Mucosa of gallbladder (tissue), 1 donor: ENCODE measurements at regions not wholly inside any gene's neighbourhood (a gene's known extent, or its start where the extent isn't known, plus 50 kb on each side); places are given as distances from the start of the nearest gene placed in this dataset.
A peak's percentile ranks its signal among the peaks of the same experiment; 100 is the strongest.
"Not testable (repeated sequence)": the region's sequence is repeated elsewhere in the genome, so short reads cannot be mapped to it uniquely, and the experiment has no call there.

Experiments
- DNase-seq: peaks from one replicate; pipeline ENCODE4 v3.0.0-alpha.2; 2020; ENCODE audit warnings: low spot score
- donor health status: DM: no; HTN: no; CAD: no.

DNA sequence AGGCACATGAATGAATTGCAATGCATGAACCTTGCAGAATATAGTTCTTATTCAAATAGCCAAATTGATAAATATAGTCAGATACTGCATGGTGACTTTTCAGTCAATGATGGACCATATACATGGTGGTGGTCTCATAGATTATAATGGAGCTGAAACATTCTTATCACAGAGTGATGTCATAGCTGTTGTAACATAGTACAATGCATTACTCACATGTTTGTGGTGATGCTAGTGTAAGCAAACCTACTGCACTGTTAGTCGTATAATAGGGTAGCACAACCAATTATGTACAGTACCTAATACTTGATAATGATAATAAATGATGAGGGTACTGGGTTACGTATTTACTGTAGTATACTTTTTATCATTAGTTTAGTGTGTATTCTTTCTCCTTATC, 280.3 kb downstream of the BCAT1 start:
- no peak for DNase-seq

DNA sequence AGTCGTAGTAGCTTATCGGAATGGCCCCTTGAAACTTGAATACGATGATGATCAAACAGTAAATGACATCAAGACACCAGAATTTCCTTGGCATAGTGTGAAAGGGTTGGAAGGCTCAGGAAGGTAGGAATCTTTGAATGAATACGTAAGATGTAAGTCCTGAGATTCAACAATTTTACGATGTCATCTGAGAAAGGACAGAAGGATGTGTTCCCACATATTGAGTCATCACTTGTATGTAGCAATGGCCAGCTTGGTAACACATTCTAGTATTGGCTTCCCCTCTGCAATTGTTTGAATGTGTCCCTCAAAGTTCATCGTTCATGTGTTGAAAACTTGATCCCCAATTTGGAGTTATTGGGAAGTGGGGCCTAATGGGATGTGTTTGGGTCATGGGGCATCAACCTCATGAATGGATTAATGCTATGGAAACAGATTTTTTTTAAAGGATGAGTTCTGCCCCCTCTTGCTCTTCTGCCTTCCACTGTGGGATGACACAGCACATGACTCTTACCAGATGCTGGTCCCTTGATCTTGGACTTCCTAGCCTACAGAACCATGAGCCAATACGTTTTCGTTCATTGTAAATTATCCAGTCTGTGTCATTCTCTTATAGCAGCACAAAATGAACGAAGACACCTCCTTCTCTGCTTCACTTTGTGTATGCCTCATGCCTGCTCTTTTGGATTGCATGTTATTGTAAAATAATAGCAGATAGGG, 284.6 kb downstream of the BCAT1 start:
- no peak for DNase-seq

DNA sequence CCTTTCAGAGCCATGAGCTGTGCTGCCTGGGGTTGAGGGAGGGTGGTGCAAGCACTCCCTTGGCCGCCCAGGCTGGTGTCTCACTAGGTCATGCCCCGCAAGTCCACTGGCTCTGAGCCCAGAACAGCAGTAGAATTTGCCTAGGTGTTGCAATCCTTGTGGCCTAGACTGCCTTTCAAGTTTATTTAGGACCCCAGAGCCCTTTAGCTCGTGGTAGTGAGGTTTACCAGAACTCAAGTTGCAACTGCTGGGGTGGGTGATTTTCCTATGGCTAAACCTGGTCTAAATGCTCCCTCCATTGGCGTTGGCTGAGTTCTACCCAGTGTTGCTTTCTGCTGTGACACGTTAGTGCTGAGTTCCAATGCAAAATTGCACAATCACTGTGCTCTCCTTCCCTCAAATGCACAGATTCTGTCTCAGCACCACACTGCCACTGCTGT, 287.2 kb downstream of the BCAT1 start:
- peak; percentile 23 for DNase-seq

DNA sequence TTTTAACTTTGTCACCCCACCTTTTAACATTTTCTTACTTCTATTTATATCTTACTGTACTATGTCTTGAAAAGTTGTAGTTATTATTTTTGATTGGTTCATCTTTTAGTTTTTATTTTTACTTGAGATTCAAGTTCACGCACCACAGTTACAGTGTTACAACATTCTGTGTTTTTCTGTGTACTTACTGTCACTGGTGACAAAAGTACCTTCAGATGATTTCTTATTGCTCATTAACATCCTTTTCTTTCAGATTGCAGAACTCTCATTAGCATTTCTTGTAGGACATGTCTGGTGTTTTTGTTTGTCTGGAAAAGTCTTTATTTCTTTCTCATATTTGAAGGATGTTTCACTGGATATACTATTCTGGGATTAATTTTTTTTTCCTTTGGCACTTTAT, 289.9 kb downstream of the BCAT1 start:
- no peak for DNase-seq

DNA sequence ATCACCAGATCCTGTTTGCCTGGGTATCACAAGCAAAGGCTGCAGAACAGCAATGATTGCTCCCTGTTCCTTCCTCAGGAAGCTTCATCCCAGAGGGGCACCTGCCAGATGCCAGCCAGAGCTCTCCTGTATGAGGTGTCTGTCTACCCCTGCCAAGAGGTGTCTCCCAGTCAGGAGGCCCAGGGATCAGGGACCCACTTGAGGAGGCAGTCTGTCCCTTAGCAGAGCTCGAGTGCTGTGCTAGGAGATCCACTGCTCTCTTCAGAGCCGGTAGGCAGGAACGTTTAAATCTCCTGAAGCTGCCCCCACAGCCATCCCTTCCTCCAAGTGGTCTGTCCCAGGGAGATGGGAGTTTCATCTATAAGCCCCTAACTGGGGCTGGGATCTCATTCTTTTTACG, 294.6 kb downstream of the BCAT1 start:
- DNase-seq = not testable (repeated sequence)

DNA sequence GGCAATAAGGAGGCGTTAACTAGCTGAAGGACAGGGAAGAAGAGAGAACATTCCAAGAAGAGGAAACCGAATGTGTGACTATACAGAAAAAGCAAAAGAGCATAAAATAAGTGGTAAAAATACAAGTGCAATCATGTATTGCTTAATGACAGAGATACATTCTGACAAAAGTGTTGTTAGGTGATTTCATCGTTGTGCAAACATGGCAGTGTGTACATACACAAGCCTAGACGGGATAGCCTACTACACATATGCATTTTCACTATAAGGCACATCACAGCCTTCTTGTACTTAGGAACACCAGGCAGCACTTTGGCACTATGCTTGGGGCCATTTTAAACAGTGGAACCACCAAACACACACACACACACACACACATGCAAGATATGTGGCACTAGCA, 299.3 kb downstream of the BCAT1 start:
- no peak for DNase-seq

DNA sequence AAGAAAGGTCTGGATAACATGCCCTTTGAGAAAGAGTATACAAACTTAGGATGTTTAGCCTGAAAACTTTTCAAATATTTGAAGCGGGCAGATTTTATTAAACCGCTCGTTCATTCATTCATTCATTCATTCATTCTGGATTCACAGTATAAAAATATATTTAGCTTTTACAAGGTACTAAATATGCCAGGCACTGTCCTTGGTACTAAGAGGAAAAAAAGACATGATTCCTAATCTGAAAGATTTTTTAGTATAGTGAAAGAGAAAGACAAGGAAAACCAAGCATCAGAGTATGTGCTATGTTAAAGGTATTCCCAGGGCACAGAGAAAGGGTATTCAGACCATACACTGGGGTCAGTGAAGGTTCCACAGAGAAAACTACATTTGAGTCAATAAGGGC, 299.7 kb downstream of the BCAT1 start:
- no peak for DNase-seq

DNA sequence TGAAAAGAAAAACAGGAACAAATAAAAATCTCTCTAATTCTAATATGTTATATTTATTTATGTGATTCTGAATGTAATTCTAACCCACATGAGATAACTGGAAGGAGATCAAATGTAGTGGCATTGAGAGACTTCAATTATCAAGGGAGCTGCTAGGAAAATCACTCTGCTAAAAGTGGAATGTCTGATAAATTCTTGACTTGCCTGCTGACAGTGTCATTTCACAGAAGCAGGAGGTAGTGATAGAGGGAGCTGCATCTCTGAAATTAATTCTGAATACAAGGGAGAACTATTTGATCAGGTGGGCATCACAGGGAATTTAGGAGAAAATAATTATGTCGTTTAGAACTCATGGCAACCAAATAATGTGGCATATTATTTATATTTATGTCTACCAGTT, 303.6 kb downstream of the BCAT1 start:
- no peak for DNase-seq

DNA sequence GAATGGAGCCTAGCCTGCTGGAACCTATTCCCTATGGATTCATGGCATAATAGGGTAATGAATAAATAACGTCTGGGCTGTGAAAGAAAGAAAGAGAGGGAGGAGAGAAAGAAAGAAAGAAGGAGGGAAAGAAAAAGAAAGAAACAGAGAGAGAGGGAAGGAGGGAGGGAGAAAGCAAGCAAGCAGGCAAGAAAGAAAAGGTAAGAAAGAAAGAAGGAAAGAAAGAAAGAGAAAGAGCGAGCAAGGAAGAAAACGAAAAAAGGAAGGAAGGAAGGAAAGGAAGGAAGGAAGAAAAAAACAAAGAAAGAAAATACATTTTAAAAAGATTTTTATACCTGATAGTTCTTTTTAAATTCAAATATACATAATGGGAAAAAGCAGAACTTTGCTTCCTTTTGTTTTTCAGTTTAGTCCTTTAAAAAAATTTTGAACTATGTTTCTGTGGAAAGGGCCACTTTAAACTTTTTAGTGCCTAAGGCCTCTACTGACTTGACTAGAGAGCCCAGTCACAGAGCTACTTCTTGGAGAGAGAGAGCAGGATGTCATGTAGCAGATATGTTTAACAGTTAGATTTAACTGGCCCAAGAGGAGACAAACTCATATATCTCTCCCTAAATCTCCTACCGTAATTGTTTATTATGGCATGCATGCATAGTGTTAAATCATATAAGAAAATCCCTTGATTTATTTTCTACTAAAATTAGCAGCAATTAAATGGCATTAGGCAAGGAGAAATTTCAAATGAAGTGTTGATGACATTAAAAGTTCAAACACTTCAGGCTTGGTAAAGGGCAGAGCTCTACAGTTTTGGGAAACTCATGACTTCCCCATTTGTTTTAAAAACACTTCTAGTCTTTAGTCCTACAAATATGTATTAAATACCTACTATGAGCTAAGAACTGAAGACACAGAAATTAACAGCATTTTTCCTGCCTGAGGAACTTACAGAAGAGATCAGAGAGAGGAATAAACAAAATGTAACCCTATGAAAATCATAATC, 305.5 kb downstream of the BCAT1 start:
- no peak for DNase-seq

DNA sequence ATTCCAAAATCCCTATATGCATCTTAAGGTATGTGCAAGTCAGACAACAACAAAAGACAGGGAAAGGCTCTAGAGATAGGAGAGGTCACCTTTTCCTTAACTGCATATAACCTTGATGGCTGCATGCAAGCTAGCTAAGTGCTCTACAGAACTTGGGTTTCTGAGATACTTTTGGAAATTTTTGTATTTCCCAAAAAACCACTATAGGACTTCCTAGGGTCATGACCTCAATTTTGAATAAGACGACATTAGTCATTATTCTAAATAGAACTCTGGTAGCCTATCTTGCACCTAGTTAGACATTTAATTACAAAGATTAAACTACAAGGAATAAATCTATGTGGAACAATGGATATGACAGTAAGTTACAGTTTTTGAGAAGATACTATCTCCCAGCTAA, 309.3 kb downstream of the BCAT1 start:
- DNase-seq = no peak

DNA sequence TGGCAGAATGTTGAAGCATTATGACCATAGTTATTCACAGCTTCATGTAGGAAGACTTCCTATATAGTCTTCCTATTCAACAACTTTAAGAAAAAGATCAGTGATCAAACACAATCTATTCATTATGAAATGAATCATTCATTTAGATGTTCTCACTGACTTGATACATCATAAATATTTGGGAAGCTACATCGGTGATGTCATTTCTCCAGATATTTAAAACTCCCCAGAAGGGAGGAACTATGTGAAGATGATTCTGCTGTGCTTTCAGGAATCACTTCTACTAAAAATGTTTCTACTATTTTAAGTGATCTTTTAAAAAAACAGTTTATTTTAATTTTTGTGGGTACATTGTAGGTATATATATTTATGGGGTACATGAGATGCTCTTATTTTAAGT, 316.4 kb downstream of the BCAT1 start:
- no peak for DNase-seq

DNA sequence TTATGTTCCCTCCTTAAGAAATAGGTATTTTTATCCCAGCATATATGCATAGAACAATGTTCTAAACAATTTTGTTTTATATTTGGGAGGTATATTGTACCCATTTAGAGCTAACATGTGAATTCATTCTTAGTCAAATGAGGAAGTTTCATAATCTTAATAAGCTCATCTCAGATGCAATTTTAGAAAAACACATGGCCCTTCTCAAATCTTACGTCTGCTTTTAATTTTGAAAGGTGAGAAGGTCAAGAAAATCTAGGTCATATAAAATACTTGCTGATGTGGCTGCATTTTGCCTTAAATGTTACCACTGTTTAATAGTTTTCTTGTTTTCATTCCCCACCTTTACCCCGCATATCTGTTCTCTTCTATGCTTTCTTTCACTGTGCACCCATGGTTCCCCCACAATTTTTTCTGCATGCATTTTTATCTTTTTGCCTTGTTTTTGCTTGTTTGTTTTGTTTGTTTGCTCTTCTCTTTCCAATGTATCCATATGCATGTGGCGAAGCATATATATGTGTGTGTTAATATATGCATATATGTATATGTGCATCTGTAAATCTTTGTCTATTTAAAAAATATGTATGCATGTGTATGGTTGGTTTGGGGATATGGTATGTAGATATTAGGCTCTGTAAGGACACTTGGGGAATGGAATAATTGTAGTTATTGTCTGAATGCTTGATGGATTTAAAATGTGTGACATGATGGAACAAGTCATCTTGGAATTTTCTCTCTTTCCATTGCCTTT, 317.1 kb downstream of the BCAT1 start:
- no peak for DNase-seq

DNA sequence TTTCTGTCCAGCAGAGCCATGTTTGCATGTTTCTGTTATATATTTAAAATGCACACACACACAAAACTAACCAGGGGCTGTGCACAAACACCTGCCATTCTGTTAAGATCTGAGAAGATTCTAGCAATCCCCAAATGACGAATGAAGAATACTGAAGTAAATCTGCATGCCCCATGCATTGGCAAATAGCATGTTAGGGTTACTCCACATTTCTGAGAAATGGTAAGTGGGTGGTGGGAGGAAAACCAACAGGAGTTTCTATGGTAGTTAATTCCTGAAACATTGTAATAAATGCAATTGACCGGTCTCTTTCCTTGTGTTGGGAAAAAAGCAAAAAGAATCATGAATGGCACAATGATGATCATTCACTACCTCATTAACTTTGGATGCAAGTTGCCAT, 318.0 kb downstream of the BCAT1 start:
- no peak for DNase-seq

DNA sequence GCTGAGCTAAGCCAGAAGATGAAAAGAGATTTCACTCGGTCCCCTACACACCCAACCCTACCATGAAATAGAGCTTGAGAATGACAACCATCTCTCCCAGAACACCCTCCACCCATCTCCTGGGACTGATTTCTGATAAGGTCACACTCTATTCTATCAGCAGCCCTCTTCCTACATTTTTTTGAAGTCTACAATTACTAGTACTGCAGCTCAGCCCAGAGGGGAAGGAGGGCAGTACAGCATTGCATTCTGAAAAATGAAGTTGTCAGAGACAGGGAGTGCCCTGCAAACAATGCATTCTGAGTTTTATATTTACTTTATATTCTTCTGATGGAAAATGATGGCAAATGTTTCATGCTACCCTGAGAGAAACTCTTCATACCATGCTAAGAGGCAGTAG, 318.5 kb downstream of the BCAT1 start:
- no peak for DNase-seq

DNA sequence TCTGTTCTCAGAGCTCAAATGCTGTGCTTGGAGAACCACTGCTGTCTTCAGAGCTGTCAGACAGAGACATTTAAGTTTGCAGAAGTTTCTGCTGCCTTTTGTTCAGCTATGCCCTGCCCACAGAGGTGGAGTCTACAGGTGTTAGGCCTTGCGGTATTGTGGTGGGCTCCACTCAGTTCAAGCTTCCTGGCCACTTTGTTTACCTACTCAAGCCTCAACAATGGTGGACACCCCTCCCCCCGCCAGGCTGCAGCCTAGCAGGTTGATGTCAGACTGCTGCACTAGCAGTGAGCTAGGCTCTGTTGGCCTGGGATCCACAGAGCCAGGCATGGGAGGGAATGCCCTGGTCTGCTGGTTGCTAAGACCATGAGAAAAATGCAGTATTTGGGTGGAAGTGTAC, 323.8 kb downstream of the BCAT1 start:
- no peak for DNase-seq

DNA sequence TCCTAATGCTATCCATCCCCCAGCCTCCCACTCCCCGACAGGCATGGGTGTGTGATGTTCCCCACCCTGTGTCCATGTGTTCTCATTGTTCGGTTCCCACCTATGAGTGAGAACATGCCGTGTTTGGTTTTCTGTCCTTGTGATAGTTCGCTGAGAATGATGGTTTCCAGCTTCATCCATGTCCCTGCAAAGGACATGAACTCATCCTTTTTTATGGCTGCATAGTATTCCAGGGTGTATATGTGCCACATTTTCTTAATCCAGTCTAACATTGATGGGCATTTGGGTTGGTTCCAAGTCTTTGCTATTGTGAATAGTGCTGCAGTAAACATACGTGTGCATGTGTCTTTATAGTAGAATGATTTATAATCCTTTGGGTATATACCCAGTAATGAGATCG, 328.9 kb downstream of the BCAT1 start:
- not testable (repeated sequence) for DNase-seq

DNA sequence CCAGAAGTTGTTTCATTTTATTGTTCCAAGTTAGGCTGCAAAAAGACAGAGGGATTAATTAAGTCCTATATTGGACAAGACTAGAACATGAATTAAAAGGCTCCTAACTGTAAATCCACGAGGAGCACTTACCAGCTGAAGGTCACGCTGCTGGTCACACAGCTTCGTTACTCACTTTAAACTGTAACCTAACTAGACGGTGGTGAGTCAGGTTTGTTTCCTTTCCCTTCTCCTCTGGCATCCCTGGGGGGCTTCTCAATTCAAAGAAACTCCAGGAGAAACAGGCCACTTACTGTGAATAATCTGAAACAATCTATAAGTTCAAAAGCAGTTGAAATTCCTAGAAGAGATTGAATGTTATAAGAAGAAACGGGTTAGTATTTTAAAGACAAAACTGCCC, 331.4 kb downstream of the BCAT1 start:
- no peak for DNase-seq

DNA sequence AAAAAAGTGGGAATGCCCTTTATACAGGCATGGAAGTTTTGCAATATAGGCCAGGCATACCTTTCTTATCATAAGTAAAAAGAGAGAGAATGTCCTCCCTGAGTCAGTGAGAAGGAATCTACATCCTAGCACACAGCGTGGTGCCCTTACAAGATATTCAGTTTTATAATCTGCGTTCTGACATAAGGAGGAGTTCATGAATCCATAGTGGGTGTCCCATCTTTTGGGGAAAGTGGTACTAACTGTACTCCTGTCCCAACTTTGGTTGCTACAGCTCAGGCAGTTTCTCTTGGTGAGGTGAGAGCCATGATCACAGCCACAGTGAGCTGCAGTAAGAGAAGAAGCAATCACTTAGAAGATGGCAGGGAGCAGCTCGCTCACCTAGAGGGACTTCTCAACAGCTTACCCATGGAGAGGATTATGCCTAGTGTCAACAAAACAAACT, 332.9 kb downstream of the BCAT1 start:
- no peak for DNase-seq

DNA sequence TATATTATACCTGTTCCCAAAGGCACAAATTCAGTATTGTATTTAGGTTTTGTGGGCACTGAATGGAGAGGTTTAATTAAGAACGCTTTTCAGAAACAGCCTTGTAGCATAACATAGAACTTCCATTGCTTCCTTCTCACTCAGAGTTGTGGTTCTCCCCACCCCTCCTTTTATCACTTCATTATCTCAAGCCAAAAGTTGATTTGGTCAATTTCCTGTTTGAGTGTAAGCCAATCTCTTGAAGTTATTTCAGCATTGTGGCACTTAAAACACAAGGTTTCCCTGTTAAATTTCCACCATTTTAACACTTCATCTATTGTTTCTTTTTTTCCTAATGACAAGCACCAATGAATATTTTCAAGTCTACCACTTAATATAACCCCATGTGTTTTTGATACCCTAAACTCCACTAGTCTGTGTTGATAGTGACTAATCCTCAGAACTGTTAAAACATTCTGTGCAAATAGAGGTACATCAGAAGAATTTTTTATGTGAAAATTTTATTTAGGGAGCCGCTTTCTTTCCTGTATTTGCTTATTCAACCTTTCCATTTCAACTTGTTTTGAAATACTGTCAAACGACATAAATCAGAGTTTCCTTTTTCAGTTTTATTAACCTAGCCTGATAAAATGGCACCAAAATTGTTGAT, 340.1 kb downstream of the BCAT1 start:
- no peak for DNase-seq

DNA sequence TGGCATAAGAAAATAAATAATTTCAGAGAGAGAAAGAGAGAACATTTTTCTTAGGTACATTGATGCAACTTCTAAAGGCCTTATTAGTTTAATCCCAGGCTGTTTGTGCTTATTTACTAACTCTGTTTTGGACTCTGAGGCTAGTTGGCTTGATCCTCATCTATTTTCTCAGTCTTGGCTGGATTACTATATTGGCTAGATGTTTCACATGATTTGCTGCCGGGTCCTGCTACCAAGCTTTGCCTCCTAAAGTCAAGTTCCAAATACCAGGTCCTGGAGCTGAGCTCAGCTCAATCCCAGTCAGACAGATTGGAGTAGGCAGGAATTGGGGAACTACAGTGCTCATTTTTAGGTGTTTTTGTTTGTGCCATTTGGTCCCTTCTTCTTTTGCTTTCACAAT, 340.8 kb downstream of the BCAT1 start:
- DNase-seq = no peak

DNA sequence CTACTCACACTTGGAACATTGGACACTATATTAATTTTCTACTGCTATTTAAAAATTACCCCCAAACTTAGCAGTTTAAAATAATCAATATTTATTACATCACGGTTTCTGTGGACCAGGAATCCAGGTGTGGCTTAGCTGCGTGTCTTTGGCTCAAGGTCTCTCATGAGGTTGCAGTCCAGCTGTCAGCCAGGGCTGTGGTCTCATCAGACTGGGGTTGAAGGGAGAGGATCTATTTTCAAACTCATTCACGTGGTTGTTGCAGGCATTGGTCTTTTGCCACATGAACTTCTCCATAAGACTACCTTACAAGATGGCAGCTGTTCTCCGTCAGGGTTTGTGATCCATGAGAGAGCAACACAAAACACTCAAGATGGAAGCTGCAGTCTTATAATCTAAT, 343.0 kb downstream of the BCAT1 start:
- no peak for DNase-seq

DNA sequence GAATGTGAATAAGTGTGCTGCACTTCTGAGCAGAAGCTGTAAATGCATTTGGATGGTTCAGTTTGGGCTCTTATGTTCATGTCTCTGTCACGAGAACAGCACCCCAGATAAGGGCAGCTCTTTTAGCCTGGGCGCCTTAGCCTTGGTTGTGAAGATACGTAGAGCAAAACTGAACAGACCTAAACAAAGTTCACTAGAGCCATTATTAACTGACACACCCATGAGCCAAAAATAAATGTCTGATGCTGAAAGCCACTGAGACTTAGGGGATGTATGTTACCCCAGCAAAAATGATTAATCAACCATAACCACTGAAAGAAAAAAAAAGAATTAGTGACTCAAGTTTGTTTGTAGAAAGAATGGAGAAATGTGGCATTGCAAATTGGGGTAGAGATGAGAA, 343.4 kb downstream of the BCAT1 start:
- no peak for DNase-seq
